CD14-positive monocyte (primary cell): ENCODE measurements at regions not wholly inside any gene's neighbourhood (a gene's known extent, or its start where the extent isn't known, plus 50 kb on each side); places are given as distances from the start of the nearest gene placed in this dataset.

ENCODE experiments used
- DNase-seq, 3 donors: peaks; one replicate each; pipeline ENCODE4 v3.0.0-alpha.2; 2011 to 2022
- H2AFZ ChIP-seq: 2 replicates; pipeline ENCODE4 v1.6.0; 2012; ENCODE audit warnings: mild to moderate bottlenecking, low read depth, low read length, inconsistent platforms; ENCODE audit not compliant: insufficient read depth, poor library complexity, severe bottlenecking
- H3K27ac ChIP-seq, 2 donors: 1 replicate in 1 of 2; 2 replicates in 1 of 2; pipeline ENCODE4 v1.5.1; 2012 to 2013; ENCODE audit warnings: low read length in 2 of 2, control low read depth in 1 of 2, inconsistent platforms in 1 of 2, low read depth in 1 of 2, mild to moderate bottlenecking in 1 of 2
- H3K27me3 ChIP-seq, 2 donors: one replicate each; pipeline versions ENCODE4 v1.6.0 to v1.6.1; 2011 to 2013; ENCODE audit warnings: low read length in 2 of 2; ENCODE audit not compliant: control insufficient read depth in 2 of 2, insufficient read depth in 2 of 2
- H3K36me3 ChIP-seq, 2 donors: replicated peaks in 1 of 2; 1 replicate in 1 of 2; 2 replicates in 1 of 2; pipeline versions ENCODE4 v1.5.1 to v1.6.1; 2012 to 2013; ENCODE audit warnings: low read length in 2 of 2, control low read depth in 1 of 2, inconsistent platforms in 1 of 2, mild to moderate bottlenecking in 1 of 2; ENCODE audit not compliant: insufficient read depth in 2 of 2, control insufficient read depth in 1 of 2
- H3K4me1 ChIP-seq, 2 donors: 1 replicate in 1 of 2; 2 replicates in 1 of 2; pipeline versions ENCODE4 v1.5.1 to v1.6.1; 2012 to 2013; ENCODE audit warnings: low read length in 2 of 2, control low read depth in 1 of 2, inconsistent platforms in 1 of 2, mild to moderate bottlenecking in 1 of 2, moderate library complexity in 1 of 2; ENCODE audit not compliant: insufficient read depth in 2 of 2, control insufficient read depth in 1 of 2
- H3K4me2 ChIP-seq: replicated peaks from 2 replicates; pipeline ENCODE3; 2012; ENCODE audit warnings: low read length, moderate library complexity, mild to moderate bottlenecking; ENCODE audit not compliant: poor library complexity, severe bottlenecking; ENCODE audit errors: extremely low read depth
- H3K4me3 ChIP-seq, 3 experiments: fragments of 200-600 bp in 1 of 3; sonication (generic) in 1 of 3; replicated peaks in 1 of 3; 1 replicate in 2 of 3; 2 replicates in 1 of 3; pipeline ENCODE4 v1.5.1; 2011 to 2013; ENCODE audit warnings: low read length in 3 of 3, mild to moderate bottlenecking in 3 of 3, control low read depth in 2 of 3, low read depth in 2 of 3, inconsistent platforms in 1 of 3, moderate library complexity in 1 of 3
- H3K79me2 ChIP-seq: 2 replicates; pipeline ENCODE4 v1.6.0; 2012; ENCODE audit warnings: mild to moderate bottlenecking, control low read depth, inconsistent platforms, low read length, moderate library complexity; ENCODE audit not compliant: insufficient read depth
- H3K9ac ChIP-seq: 2 replicates; pipeline ENCODE4 v1.6.0; 2017; ENCODE audit warnings: low read length, mild to moderate bottlenecking; ENCODE audit not compliant: insufficient read depth, poor library complexity, severe bottlenecking
- H3K9me3 ChIP-seq, 2 donors: replicated peaks in 1 of 2; 1 replicate in 1 of 2; 2 replicates in 1 of 2; pipeline versions ENCODE4 v1.5.1 to v1.6.1; 2012 to 2013; ENCODE audit warnings: low read length in 2 of 2, control low read depth in 1 of 2; ENCODE audit not compliant: control insufficient read depth in 1 of 2, insufficient read depth in 1 of 2
- H4K20me1 ChIP-seq: 2 replicates; pipeline ENCODE4 v1.6.0; 2012; ENCODE audit warnings: mild to moderate bottlenecking, low read length, control low read depth, moderate library complexity; ENCODE audit not compliant: insufficient read depth
- H3K27ac Mint-ChIP-seq, 7 donors: one replicate each; pipeline ENCODE4 v1.8.0; 2020; ENCODE audit warnings: mild to moderate bottlenecking in 7 of 7, mixed read lengths in 7 of 7, moderate library complexity in 6 of 7, inconsistent platforms in 2 of 7
- H3K27me3 Mint-ChIP-seq, 3 donors: one replicate each; pipeline ENCODE4 v1.8.0; 2021 to 2022; ENCODE audit warnings: low read depth in 3 of 3, mild to moderate bottlenecking in 3 of 3, mixed read lengths in 3 of 3, moderate library complexity in 3 of 3, inconsistent platforms in 1 of 3
- H3K36me3 Mint-ChIP-seq, 2 donors: one replicate each; pipeline ENCODE4 v1.8.0; 2020; ENCODE audit warnings: mixed read lengths in 2 of 2, inconsistent platforms in 1 of 2, mild to moderate bottlenecking in 1 of 2
- H3K4me1 Mint-ChIP-seq: one replicate; pipeline ENCODE4 v1.8.0; 2020; ENCODE audit warnings: mild to moderate bottlenecking, mixed read lengths
- H3K4me3 Mint-ChIP-seq, 2 donors: one replicate each; pipeline ENCODE4 v1.8.0; 2020; ENCODE audit warnings: mild to moderate bottlenecking in 2 of 2, mixed read lengths in 2 of 2, moderate library complexity in 1 of 2
- H3K9me3 Mint-ChIP-seq, 7 donors: one replicate each; pipeline ENCODE4 v1.8.0; 2020 to 2022; ENCODE audit warnings: mixed read lengths in 7 of 7, mild to moderate bottlenecking in 6 of 7, moderate library complexity in 6 of 7, inconsistent platforms in 2 of 7
- CTCF ChIP-seq: fragments of 200-600 bp; IDR thresholded peaks from one replicate; pipeline ENCODE4 v1.8.0; 2022; ENCODE audit warnings: antibody characterized with exemption, mild to moderate bottlenecking
- WGBS: methylation state at CpG from one replicate; pipeline ENCODE4 v1.1.5; 2013; ENCODE audit warnings: missing lambda C conversion rate; ENCODE audit not compliant: insufficient coverage; 5-methylcytosine and 5-hydroxymethylcytosine counted together
- intact Hi-C, 2 donors: fragments of 100-400 bp; cut with micrococcal nuclease; formaldehyde crosslinking; loops; one replicate each; pipeline versions ENCODE4 v1.15.0 to v1.15.1; 2023

- Histone ChIP-seq H3K4me1 (no peaks in the 10 kb centered on the region), H3K27me3 (no peaks in the 10 kb centered on the region), H3K4me2 (no peak overlapping the region), H2AFZ (no peak overlapping the region), H3K36me3 (no peaks in the 10 kb centered on the region), H3K9me3 (no peaks in the 10 kb centered on the region), H3K27ac (no peak overlapping the region), H3K4me3 (no peak overlapping the region), H4K20me1 (no peaks in the 10 kb centered on the region), H3K9ac (no peak overlapping the region), H3K79me2 (no peaks in the 10 kb centered on the region)
- Mint-ChIP-seq H3K4me1 (no peaks in the 10 kb centered on the region), H3K36me3 (no peaks in the 10 kb centered on the region), H3K27me3 (no peaks in the 10 kb centered on the region), H3K27ac (no peak overlapping the region), H3K4me3 (no peak overlapping the region), H3K9me3 (no peaks in the 10 kb centered on the region)
- intact Hi-C loops: no loop called here
- no peak for TF ChIP-seq CTCF
- WGBS: no CpG with 5 or more reads among the region's 2 CpGs
- no peak for DNase-seq
Measured at GRCh38 chr10:55277549-55277948, 476.5 kb upstream of the PCDH15 start.

GRCh38 chr10:55274367-55274766, 473.3 kb upstream of the PCDH15 start:
- Histone ChIP-seq H3K9ac (no peak overlapping the region), H3K4me1 (no peaks in the 10 kb centered on the region), H3K79me2 (no peaks in the 10 kb centered on the region), H3K27me3 (no peaks in the 10 kb centered on the region), H3K36me3 (no peaks in the 10 kb centered on the region), H4K20me1 (no peaks in the 10 kb centered on the region), H3K4me3 (no peak overlapping the region), H3K27ac (no peak overlapping the region), H3K4me2 (no peak overlapping the region), H3K9me3 (no peaks in the 10 kb centered on the region), H2AFZ (no peak overlapping the region)
- H3K36me3 Mint-ChIP-seq: no peaks in the 10 kb centered on the region
- H3K27ac Mint-ChIP-seq: no peak overlapping the region
- no peaks in the 10 kb centered on the region for H3K27me3 Mint-ChIP-seq
- WGBS: no CpG with 5 or more reads among the region's 2 CpGs
- no peaks in the 10 kb centered on the region for H3K9me3 Mint-ChIP-seq
- H3K4me3 Mint-ChIP-seq: no peak overlapping the region
- no peak for TF ChIP-seq CTCF
- DNase-seq: no peak
- no peaks in the 10 kb centered on the region for H3K4me1 Mint-ChIP-seq
- intact Hi-C loops: no loop called here
